HPDE6-E6E7 (cell line): ENCODE measurements at regions not wholly inside any gene's neighbourhood (a gene's known extent, or its start where the extent isn't known, plus 50 kb on each side); places are given as distances from the start of the nearest gene placed in this dataset.

Experiments
- DNase-seq: peaks from one replicate; pipeline ENCODE4 v3.0.0; 2011; ENCODE audit warnings: missing footprints; ENCODE audit errors: extremely low spot score

- DNase-seq = no peak
These were observed 161.3 kb downstream of the HAUS1 start for GRCh38 chr18:46265196-46266156.

GRCh38 chr18:46266473-46266872 lies 162.3 kb downstream of the HAUS1 start:
- DNase-seq = no peak

GRCh38 chr18:46268671-46269070 lies 164.5 kb downstream of the HAUS1 start:
- no peak for DNase-seq

GRCh38 chr18:46269275-46269674 lies 165.1 kb downstream of the HAUS1 start:
- DNase-seq = no peak

GRCh38 chr18:46271488-46271887 lies 167.3 kb downstream of the HAUS1 start:
- DNase-seq = no peak

- DNase-seq = no peak
These were observed 169.7 kb downstream of the HAUS1 start for GRCh38 chr18:46273861-46274260.

- DNase-seq = no peak
These were observed 170.1 kb downstream of the HAUS1 start for GRCh38 chr18:46274266-46274665.

- DNase-seq = no peak
These were observed 171.2 kb downstream of the HAUS1 start for GRCh38 chr18:46275370-46275769.

GRCh38 chr18:46276748-46277147 lies 172.6 kb downstream of the HAUS1 start:
- no peak for DNase-seq

GRCh38 chr18:46278481-46279465 lies 174.6 kb downstream of the HAUS1 start:
- no peak for DNase-seq

GRCh38 chr18:46279673-46280072 lies 175.5 kb downstream of the HAUS1 start:
- DNase-seq = no peak

GRCh38 chr18:46281185-46282176 lies 177.3 kb downstream of the HAUS1 start:
- DNase-seq = peak; percentile 63

GRCh38 chr18:46282177-46282570 lies 178.0 kb downstream of the HAUS1 start:
- DNase-seq = no peak

- DNase-seq = no peak
These were observed 178.5 kb downstream of the HAUS1 start for GRCh38 chr18:46282646-46283045.

- no peak for DNase-seq
These were observed 179.1 kb downstream of the HAUS1 start for GRCh38 chr18:46283268-46283667.

- no peak for DNase-seq
These were observed 179.7 kb downstream of the HAUS1 start for GRCh38 chr18:46283895-46284295.

GRCh38 chr18:46289463-46289862 lies 185.3 kb downstream of the HAUS1 start:
- no peak for DNase-seq

- DNase-seq = no peak
These were observed 185.7 kb downstream of the HAUS1 start for GRCh38 chr18:46289931-46290330.

- DNase-seq = no peak
These were observed 186.3 kb downstream of the HAUS1 start for GRCh38 chr18:46290440-46291020.

GRCh38 chr18:46291149-46291548 lies 187.0 kb downstream of the HAUS1 start:
- no peak for DNase-seq

- no peak for DNase-seq
These were observed 189.6 kb downstream of the HAUS1 start for GRCh38 chr18:46293742-46294181.
